Hepatocyte (in vitro differentiated cells): ENCODE measurements at regions not wholly inside any gene's neighbourhood (a gene's known extent, or its start where the extent isn't known, plus 50 kb on each side); places are given as distances from the start of the nearest gene placed in this dataset.

Experiments
- CTCF ChIP-seq: fragments of 200-600 bp; sonication (generic); IDR thresholded peaks from 2 replicates; pipeline ENCODE4 v1.5.1; 2016; ENCODE audit warnings: antibody characterized with exemption, mild to moderate bottlenecking; ENCODE audit not compliant: poor library complexity
- EZH2 ChIP-seq: fragments of 200-600 bp; sonication (generic); IDR thresholded peaks from 2 replicates; pipeline ENCODE4 v1.6.1; 2016; ENCODE audit warnings: antibody characterized with exemption, mild to moderate bottlenecking, borderline replicate concordance
- EZH2phosphoT487 ChIP-seq: fragments of 200-600 bp; sonication (generic); IDR thresholded peaks from one replicate; pipeline ENCODE4 v1.6.1; 2018; ENCODE audit warnings: antibody characterized with exemption, mild to moderate bottlenecking, low read depth, moderate library complexity; ENCODE audit not compliant: unreplicated experiment, severe bottlenecking

- TF ChIP-seq CTCF, result no peak
- no peak for TF ChIP-seq EZH2
- TF ChIP-seq EZH2phosphoT487, result no peak
These were observed 548.8 kb downstream of the MCTP2 start for GRCh38 chr15:94780166-94780565.
